ENCODE measurements at regions not wholly inside any gene's neighbourhood (a gene's known extent, or its start where the extent isn't known, plus 50 kb on each side); places are given as distances from the start of the nearest gene placed in this dataset.

- TF ChIP-seq CTCF (IDR thresholded peaks at IDR 0.05; ENCODE audit: insufficient read depth, low read length) (no peak), REST (IDR thresholded peaks at IDR 0.05; ENCODE audit: insufficient replicate concordance, low read depth) (no peak), POLR2AphosphoS5 (IDR thresholded peaks at IDR 0.05; ENCODE audit: low read depth) (no peak)
These were observed 110.0 kb downstream of the ATP23 start for GRCh38 chr12:58051378-58051777.

All from HL-60 (cell line).